Right lobe of liver (tissue), 4 donors: ENCODE measurements at regions not wholly inside any gene's neighbourhood (a gene's known extent, or its start where the extent isn't known, plus 50 kb on each side); places are given as distances from the start of the nearest gene placed in this dataset.

Experiments
- POLR2A ChIP-seq: fragments of 450-650 bp; IDR thresholded peaks from one replicate; pipeline ENCODE4 v1.6.1; 2017; ENCODE audit warnings: antibody characterized with exemption, mild to moderate bottlenecking
- TF ChIP-seq, protein P1 (sequence below), 4 donors: fragments of 200-600 bp in 3 of 4; fragments of 450-650 bp in 1 of 4; IDR thresholded peaks; one replicate each; pipeline versions ENCODE4 v1.5.1 to v1.8.0; 2016 to 2022; ENCODE audit warnings: antibody characterized with exemption in 4 of 4, mild to moderate bottlenecking in 2 of 4
- donor health status: DM: no; HTN: no; CAD: no.
- donor health status: DM: no; HTN: no; CAD: no.
- donor health status: DM: no; HTN: yes; CAD: no.

DNA sequence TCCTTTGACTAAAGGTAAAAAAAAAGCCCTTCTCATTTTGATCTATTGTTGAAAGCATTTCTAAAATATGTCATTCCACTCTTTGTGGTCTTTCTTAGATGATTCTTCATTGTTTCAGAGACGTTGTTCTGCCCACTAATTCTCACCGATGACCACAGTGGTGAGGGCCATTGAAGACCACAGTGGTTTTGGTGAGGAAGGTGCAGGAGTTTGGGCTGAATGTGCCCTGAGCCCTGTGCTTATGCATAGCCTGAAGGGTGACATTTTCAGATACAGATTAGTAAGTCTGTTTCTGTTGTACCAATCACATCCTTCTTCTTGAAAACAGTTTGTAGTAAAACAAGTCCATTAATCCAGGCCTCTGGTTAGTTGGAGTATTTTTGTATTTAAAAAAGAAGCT is 251.3 kb upstream of the ATP5MC3 start:
- TF ChIP-seq, protein P1, sequence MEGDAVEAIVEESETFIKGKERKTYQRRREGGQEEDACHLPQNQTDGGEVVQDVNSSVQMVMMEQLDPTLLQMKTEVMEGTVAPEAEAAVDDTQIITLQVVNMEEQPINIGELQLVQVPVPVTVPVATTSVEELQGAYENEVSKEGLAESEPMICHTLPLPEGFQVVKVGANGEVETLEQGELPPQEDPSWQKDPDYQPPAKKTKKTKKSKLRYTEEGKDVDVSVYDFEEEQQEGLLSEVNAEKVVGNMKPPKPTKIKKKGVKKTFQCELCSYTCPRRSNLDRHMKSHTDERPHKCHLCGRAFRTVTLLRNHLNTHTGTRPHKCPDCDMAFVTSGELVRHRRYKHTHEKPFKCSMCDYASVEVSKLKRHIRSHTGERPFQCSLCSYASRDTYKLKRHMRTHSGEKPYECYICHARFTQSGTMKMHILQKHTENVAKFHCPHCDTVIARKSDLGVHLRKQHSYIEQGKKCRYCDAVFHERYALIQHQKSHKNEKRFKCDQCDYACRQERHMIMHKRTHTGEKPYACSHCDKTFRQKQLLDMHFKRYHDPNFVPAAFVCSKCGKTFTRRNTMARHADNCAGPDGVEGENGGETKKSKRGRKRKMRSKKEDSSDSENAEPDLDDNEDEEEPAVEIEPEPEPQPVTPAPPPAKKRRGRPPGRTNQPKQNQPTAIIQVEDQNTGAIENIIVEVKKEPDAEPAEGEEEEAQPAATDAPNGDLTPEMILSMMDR (IDR thresholded peaks at IDR 0.05): no peak
- TF ChIP-seq POLR2A: no peak
